ENCODE measurements at regions not wholly inside any gene's neighbourhood (a gene's known extent, or its start where the extent isn't known, plus 50 kb on each side); places are given as distances from the start of the nearest gene placed in this dataset.

DNA sequence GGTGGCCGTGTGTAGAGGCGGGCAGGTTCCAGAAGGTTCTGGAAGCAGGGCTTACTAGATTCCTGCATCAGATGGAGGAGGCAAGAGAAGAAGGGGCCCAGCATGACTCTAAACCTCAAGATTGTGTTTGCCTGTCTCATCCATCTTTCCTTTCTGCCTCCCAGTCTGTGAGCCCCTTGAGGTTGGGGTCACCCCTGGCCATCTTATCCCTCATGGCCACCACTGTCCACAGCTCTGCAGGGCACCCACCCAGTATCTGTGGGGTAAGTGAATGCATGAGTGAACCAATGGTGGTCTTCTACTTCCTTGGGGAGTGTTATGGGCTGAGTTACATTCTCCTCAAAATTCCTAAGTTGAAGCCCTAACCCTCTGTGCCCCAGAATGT is 79.3 kb downstream of the MYEOV start:
- DNase-seq (ENCODE audit: low spot score in 2 of 2) = no peak
- Histone ChIP-seq H3K9me3 (peaks cover 0 to 14% (median 0%) of the 10 kb centered on the region in 4 donors), H3K36me3 (no peaks in the 10 kb centered on the region), H3K27ac (no peak overlapping the region), H3K4me1 (peaks cover 0 to 40% (median 0%) of the 10 kb centered on the region in 4 donors), H3K27me3 (no peaks in the 10 kb centered on the region), H3K4me3 (no peak overlapping the region)
- 96 to 100% methylated on average over 2 of the region's 2 CpGs for WGBS, 2 donors
- TF ChIP-seq, protein P1, sequence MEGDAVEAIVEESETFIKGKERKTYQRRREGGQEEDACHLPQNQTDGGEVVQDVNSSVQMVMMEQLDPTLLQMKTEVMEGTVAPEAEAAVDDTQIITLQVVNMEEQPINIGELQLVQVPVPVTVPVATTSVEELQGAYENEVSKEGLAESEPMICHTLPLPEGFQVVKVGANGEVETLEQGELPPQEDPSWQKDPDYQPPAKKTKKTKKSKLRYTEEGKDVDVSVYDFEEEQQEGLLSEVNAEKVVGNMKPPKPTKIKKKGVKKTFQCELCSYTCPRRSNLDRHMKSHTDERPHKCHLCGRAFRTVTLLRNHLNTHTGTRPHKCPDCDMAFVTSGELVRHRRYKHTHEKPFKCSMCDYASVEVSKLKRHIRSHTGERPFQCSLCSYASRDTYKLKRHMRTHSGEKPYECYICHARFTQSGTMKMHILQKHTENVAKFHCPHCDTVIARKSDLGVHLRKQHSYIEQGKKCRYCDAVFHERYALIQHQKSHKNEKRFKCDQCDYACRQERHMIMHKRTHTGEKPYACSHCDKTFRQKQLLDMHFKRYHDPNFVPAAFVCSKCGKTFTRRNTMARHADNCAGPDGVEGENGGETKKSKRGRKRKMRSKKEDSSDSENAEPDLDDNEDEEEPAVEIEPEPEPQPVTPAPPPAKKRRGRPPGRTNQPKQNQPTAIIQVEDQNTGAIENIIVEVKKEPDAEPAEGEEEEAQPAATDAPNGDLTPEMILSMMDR (IDR thresholded peaks at IDR 0.05) = no peak
- TF ChIP-seq EP300 (IDR thresholded peaks at IDR 0.05) (no peak), POLR2A (IDR thresholded peaks at IDR 0.05) (no peak)

DNA sequence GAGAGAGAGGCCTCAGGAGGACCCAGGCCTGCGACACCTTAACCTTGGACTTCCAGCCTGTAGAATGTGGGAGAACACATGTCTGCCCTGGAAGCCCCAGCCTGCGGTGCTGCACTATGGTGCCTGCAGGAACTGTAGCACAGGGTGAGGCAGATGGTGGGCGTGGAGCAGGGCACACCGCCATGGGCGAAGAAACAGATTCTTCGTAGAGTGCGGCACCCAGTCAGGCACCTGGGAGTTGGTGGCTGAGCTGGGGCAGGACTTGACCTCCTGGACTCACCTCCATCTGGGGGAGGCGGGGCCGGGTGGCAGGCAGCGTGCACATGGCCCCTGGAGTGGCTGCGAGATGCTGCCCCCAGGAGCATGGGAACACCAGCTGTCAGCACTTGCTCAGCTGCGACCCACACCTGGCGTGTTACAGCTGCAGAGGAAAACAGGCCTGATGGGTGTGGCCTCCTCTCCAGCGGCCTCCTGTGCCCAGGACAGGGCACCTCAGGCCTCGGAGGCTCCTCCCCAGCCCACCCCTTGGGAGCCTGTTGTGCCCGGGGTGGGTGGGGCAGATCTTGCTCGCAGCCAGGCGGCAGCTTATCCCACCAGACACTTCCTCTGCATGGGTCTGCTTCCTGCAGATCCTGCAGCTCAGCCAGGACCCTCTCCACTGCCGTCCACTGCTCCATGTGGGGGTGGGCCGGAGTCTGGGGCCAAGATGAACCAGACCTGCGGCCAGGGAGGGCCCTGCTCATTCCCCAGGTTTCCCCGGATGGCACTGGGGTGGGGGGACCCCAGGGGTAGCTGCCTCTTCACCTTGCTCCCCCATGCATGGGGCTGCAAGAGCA is 80.4 kb downstream of the MYEOV start:
- Histone ChIP-seq H3K36me3 (no peaks in the 10 kb centered on the region), H3K27me3 (no peaks in the 10 kb centered on the region), H3K27ac (no peak overlapping the region), H3K4me1 (peaks cover 0 to 40% (median 0%) of the 10 kb centered on the region in 4 donors), H3K9me3 (peaks cover 0 to 7% (median 0%) of the 10 kb centered on the region in 4 donors), H3K4me3 (no peak overlapping the region)
- no peak for TF ChIP-seq EP300 (IDR thresholded peaks at IDR 0.05)
- no peak for TF ChIP-seq POLR2A (IDR thresholded peaks at IDR 0.05)
- TF ChIP-seq, protein P1 (IDR thresholded peaks at IDR 0.05) = no peak
- WGBS, 2 donors = 62 to 68% methylated on average over 14 to 15 of the region's 22 CpGs
- DNase-seq (ENCODE audit: low spot score in 2 of 2) = no peak

DNA sequence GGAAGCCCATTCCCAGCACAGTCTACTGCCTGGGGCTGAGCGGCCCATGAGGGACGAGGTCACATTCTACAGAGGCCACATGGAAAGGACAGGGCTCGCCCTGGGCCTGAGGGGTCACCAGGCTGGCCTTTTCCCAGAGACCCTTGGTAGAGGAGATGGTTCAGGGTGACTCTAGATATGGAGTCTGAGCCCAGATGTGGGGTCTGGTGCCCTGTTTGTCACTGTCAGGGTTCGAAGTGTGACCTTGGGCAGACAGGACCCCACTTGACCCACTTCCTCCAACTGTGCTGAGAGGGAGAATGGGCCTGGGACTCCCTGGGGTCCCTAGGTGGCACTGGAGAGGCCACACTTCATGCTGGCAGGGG is 81.0 kb downstream of the MYEOV start:
- Histone ChIP-seq H3K4me3 (no peak overlapping the region), H3K9me3 (peaks cover 0 to 1% (median 0%) of the 10 kb centered on the region in 4 donors), H3K27ac (peak overlapping the region in 1 of 4 donors; percentile 72), H3K36me3 (no peaks in the 10 kb centered on the region), H3K27me3 (no peaks in the 10 kb centered on the region), H3K4me1 (peaks cover 0 to 40% (median 0%) of the 10 kb centered on the region in 4 donors)
- TF ChIP-seq, protein P1 (IDR thresholded peaks at IDR 0.05) = no peak
- no peak for TF ChIP-seq EP300 (IDR thresholded peaks at IDR 0.05)
- no peak for TF ChIP-seq POLR2A (IDR thresholded peaks at IDR 0.05)
- WGBS, 2 donors = 89 to 92% methylated on average over 4 of the region's 4 CpGs
- DNase-seq (ENCODE audit: low spot score in 2 of 2) = no peak

DNA sequence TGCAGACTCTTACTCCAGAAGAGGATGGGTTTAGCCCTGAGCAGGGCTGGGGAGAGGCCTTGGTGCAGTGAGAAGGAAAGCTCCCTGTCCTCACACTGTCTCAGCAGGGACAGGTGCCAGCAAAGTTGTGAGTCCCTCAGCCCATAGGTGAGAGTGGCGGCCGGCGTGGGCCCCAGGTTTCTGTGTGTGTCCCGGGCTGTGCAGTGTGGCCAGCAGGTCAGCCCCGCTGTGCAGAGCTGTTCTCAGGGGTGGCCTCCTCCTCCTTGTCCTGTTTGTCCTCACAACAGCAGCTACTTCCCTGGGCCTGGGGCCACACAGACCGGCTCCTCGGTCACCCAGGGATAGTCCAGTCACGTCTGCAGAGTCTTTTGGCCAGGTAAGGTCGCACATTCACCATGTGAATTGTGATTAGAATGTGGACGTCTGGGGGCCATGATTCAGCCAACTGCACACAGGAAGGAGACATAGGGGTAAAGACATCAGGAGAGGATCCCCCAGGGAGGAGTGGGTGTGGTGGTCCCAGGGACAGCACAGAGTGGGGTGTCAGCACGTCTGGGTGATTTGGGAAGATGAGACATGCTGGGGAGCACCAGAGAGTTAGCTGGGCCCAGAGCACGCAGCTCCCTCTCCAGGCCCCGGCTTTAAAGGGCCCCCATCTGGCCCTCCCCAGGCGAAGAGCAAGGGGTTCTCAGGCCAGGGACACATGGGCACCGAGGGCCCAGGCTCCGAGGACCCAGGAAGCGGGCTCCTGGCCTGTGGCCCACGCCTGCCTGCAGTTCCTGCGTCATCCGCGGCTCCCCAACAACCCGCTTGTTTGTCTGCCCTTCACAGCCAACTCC is 81.6 kb downstream of the MYEOV start:
- WGBS, 2 donors = 69 to 79% methylated on average over 21 to 22 of the region's 22 CpGs
- peak overlapping the region in 1 of 4 donors; percentile 72 for H3K27ac ChIP-seq
- H3K4me3 ChIP-seq = no peak overlapping the region
- H3K27me3 ChIP-seq = no peaks in the 10 kb centered on the region
- TF ChIP-seq EP300 (IDR thresholded peaks at IDR 0.05) = peak in 1 of 2 donors; percentile 5
- TF ChIP-seq, protein P1 (IDR thresholded peaks at IDR 0.05) = no peak
- TF ChIP-seq POLR2A (IDR thresholded peaks at IDR 0.05) = no peak
- peaks cover 0 to 42% (median 1%) of the 10 kb centered on the region in 4 donors for H3K4me1 ChIP-seq
- no peaks in the 10 kb centered on the region for H3K36me3 ChIP-seq
- no peaks in the 10 kb centered on the region for H3K9me3 ChIP-seq
- DNase-seq (ENCODE audit: low spot score in 2 of 2) = no peak
